ENCODE measurements at regions not wholly inside any gene's neighbourhood (a gene's known extent, or its start where the extent isn't known, plus 50 kb on each side); places are given as distances from the start of the nearest gene placed in this dataset.

DNA sequence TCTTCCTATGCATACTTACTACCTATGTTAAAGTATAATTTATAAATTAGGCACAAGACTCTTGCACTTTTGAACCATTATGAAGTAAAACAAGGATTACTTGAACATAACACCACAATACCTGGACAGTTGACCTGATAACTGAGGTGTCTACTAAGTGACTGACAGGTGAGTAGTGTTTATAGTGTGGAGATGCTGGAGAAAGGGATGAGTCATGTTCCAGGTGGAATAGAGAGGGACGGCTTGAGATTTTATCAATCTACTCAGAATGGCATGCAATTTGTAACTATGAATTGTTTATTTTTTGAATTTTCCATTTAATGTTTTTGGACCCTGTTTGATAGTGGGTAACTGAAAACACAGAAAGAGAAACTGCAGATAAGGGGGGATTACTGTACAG lies 287.6 kb downstream of the MAP2K6 start:
- Histone ChIP-seq H3K9ac (ENCODE audit: low read length in 2 of 2) (no peak overlapping the region), H3K36me3 (ENCODE audit: control insufficient read depth in 2 of 2, insufficient read depth in 2 of 2, low read length in 2 of 2) (no peaks in the 10 kb centered on the region), H3K27me3 (ENCODE audit: control insufficient read depth in 1 of 2, insufficient read depth in 2 of 2, low read length in 2 of 2) (no peaks in the 10 kb centered on the region), H3K9me3 (ENCODE audit: control insufficient read depth in 2 of 2, low read length in 2 of 2) (no peaks in the 10 kb centered on the region), H3K4me1 (ENCODE audit: control insufficient read depth, insufficient read depth, low read length) (peaks cover 3% of the 10 kb centered on the region), H3K4me3 (ENCODE audit: low read length in 2 of 2) (no peak overlapping the region), H3K27ac (ENCODE audit: low read length) (no peak overlapping the region)

GRCh38 chr17:69703751-69704150 lies 289.3 kb downstream of the MAP2K6 start:
- no peak overlapping the region for H3K9ac ChIP-seq (ENCODE audit: low read length in 2 of 2)
- no peaks in the 10 kb centered on the region for H3K36me3 ChIP-seq (ENCODE audit: control insufficient read depth in 2 of 2, insufficient read depth in 2 of 2, low read length in 2 of 2)
- H3K9me3 ChIP-seq (ENCODE audit: control insufficient read depth in 2 of 2, low read length in 2 of 2): no peaks in the 10 kb centered on the region
- no peaks in the 10 kb centered on the region for H3K4me1 ChIP-seq (ENCODE audit: control insufficient read depth, insufficient read depth, low read length)
- no peak overlapping the region for H3K4me3 ChIP-seq (ENCODE audit: low read length in 2 of 2)
- H3K27me3 ChIP-seq (ENCODE audit: control insufficient read depth in 1 of 2, insufficient read depth in 2 of 2, low read length in 2 of 2): no peaks in the 10 kb centered on the region
- H3K27ac ChIP-seq (ENCODE audit: low read length): no peak overlapping the region

- no peak overlapping the region for H3K4me3 ChIP-seq (ENCODE audit: low read length in 2 of 2)
- H3K27me3 ChIP-seq (ENCODE audit: control insufficient read depth in 1 of 2, insufficient read depth in 2 of 2, low read length in 2 of 2): no peaks in the 10 kb centered on the region
- no peak overlapping the region for H3K9ac ChIP-seq (ENCODE audit: low read length in 2 of 2)
- no peaks in the 10 kb centered on the region for H3K4me1 ChIP-seq (ENCODE audit: control insufficient read depth, insufficient read depth, low read length)
- H3K9me3 ChIP-seq (ENCODE audit: control insufficient read depth in 2 of 2, low read length in 2 of 2): no peaks in the 10 kb centered on the region
- H3K36me3 ChIP-seq (ENCODE audit: control insufficient read depth in 2 of 2, insufficient read depth in 2 of 2, low read length in 2 of 2): no peaks in the 10 kb centered on the region
- no peak overlapping the region for H3K27ac ChIP-seq (ENCODE audit: low read length)
Measured at GRCh38 chr17:69704935-69705334, 290.4 kb downstream of the MAP2K6 start.

GRCh38 chr17:69706127-69706526 lies 291.6 kb downstream of the MAP2K6 start:
- Histone ChIP-seq H3K27ac (ENCODE audit: low read length) (no peak overlapping the region), H3K36me3 (ENCODE audit: control insufficient read depth in 2 of 2, insufficient read depth in 2 of 2, low read length in 2 of 2) (no peaks in the 10 kb centered on the region), H3K4me1 (ENCODE audit: control insufficient read depth, insufficient read depth, low read length) (no peaks in the 10 kb centered on the region), H3K9me3 (ENCODE audit: control insufficient read depth in 2 of 2, low read length in 2 of 2) (no peaks in the 10 kb centered on the region), H3K9ac (ENCODE audit: low read length in 2 of 2) (no peak overlapping the region), H3K27me3 (ENCODE audit: control insufficient read depth in 1 of 2, insufficient read depth in 2 of 2, low read length in 2 of 2) (no peaks in the 10 kb centered on the region), H3K4me3 (ENCODE audit: low read length in 2 of 2) (no peak overlapping the region)

GRCh38 chr17:69709441-69709840 lies 294.9 kb downstream of the MAP2K6 start:
- H3K27ac ChIP-seq (ENCODE audit: low read length): no peak overlapping the region
- no peaks in the 10 kb centered on the region for H3K4me1 ChIP-seq (ENCODE audit: control insufficient read depth, insufficient read depth, low read length)
- no peaks in the 10 kb centered on the region for H3K27me3 ChIP-seq (ENCODE audit: control insufficient read depth in 1 of 2, insufficient read depth in 2 of 2, low read length in 2 of 2)
- H3K9ac ChIP-seq (ENCODE audit: low read length in 2 of 2): no peak overlapping the region
- no peak overlapping the region for H3K4me3 ChIP-seq (ENCODE audit: low read length in 2 of 2)
- H3K9me3 ChIP-seq (ENCODE audit: control insufficient read depth in 2 of 2, low read length in 2 of 2): no peaks in the 10 kb centered on the region
- no peaks in the 10 kb centered on the region for H3K36me3 ChIP-seq (ENCODE audit: control insufficient read depth in 2 of 2, insufficient read depth in 2 of 2, low read length in 2 of 2)

DNA sequence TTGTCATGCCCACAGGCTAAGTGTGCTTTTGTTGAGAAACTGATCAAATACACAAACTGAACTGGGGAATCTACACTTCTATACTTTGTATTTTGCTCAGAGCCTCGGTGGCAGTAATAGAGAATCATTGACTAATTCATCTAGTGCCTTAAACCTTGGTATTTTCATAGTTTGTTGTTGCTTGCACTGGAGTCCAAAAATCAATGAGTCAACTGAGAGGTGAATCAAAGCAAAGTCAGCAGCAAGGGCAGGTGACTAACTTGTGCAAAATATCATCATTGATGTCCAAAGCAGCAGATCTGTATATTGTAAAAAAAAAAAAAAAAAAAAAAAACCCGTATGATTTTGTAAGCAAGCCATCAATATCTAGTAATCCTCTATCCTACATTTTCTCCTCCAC lies 296.4 kb downstream of the MAP2K6 start:
- no peaks in the 10 kb centered on the region for H3K9me3 ChIP-seq (ENCODE audit: control insufficient read depth in 2 of 2, low read length in 2 of 2)
- H3K36me3 ChIP-seq (ENCODE audit: control insufficient read depth in 2 of 2, insufficient read depth in 2 of 2, low read length in 2 of 2): no peaks in the 10 kb centered on the region
- no peak overlapping the region for H3K4me3 ChIP-seq (ENCODE audit: low read length in 2 of 2)
- no peaks in the 10 kb centered on the region for H3K27me3 ChIP-seq (ENCODE audit: control insufficient read depth in 1 of 2, insufficient read depth in 2 of 2, low read length in 2 of 2)
- H3K4me1 ChIP-seq (ENCODE audit: control insufficient read depth, insufficient read depth, low read length): no peaks in the 10 kb centered on the region
- H3K27ac ChIP-seq (ENCODE audit: low read length): no peak overlapping the region
- H3K9ac ChIP-seq (ENCODE audit: low read length in 2 of 2): no peak overlapping the region

DNA sequence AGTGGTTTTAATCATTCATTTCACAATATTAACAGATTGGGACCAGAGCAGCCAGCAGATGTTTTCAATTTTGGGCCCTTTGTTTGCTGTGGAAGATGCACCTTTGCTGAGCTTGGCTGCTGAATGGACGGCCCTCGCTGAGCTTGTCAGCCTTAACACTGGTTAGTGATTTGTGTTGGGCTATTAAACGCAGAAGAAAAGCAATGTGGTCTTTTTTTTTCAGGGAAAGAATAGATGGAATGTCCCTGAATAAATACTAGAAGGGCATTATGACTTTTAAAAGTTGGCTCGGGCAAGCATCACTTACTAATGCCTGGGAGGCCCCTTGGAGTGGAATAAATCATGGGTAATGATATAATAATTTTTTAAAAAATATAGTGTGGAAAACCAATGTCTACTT lies 297.0 kb downstream of the MAP2K6 start:
- H3K36me3 ChIP-seq (ENCODE audit: control insufficient read depth in 2 of 2, insufficient read depth in 2 of 2, low read length in 2 of 2): no peaks in the 10 kb centered on the region
- no peak overlapping the region for H3K27ac ChIP-seq (ENCODE audit: low read length)
- H3K4me1 ChIP-seq (ENCODE audit: control insufficient read depth, insufficient read depth, low read length): no peaks in the 10 kb centered on the region
- H3K4me3 ChIP-seq (ENCODE audit: low read length in 2 of 2): no peak overlapping the region
- H3K9me3 ChIP-seq (ENCODE audit: control insufficient read depth in 2 of 2, low read length in 2 of 2): no peaks in the 10 kb centered on the region
- H3K27me3 ChIP-seq (ENCODE audit: control insufficient read depth in 1 of 2, insufficient read depth in 2 of 2, low read length in 2 of 2): no peaks in the 10 kb centered on the region
- H3K9ac ChIP-seq (ENCODE audit: low read length in 2 of 2): no peak overlapping the region

GRCh38 chr17:69712801-69713311 lies 298.4 kb downstream of the MAP2K6 start:
- Histone ChIP-seq H3K27ac (ENCODE audit: low read length) (no peak overlapping the region), H3K9ac (ENCODE audit: low read length in 2 of 2) (no peak overlapping the region), H3K36me3 (ENCODE audit: control insufficient read depth in 2 of 2, insufficient read depth in 2 of 2, low read length in 2 of 2) (no peaks in the 10 kb centered on the region), H3K4me3 (ENCODE audit: low read length in 2 of 2) (no peak overlapping the region), H3K4me1 (ENCODE audit: control insufficient read depth, insufficient read depth, low read length) (no peaks in the 10 kb centered on the region), H3K9me3 (ENCODE audit: control insufficient read depth in 2 of 2, low read length in 2 of 2) (no peaks in the 10 kb centered on the region), H3K27me3 (ENCODE audit: control insufficient read depth in 1 of 2, insufficient read depth in 2 of 2, low read length in 2 of 2) (no peaks in the 10 kb centered on the region)

- Histone ChIP-seq H3K27me3 (ENCODE audit: control insufficient read depth in 1 of 2, insufficient read depth in 2 of 2, low read length in 2 of 2) (no peaks in the 10 kb centered on the region), H3K9ac (ENCODE audit: low read length in 2 of 2) (no peak overlapping the region), H3K36me3 (ENCODE audit: control insufficient read depth in 2 of 2, insufficient read depth in 2 of 2, low read length in 2 of 2) (no peaks in the 10 kb centered on the region), H3K4me3 (ENCODE audit: low read length in 2 of 2) (no peak overlapping the region), H3K9me3 (ENCODE audit: control insufficient read depth in 2 of 2, low read length in 2 of 2) (no peaks in the 10 kb centered on the region), H3K4me1 (ENCODE audit: control insufficient read depth, insufficient read depth, low read length) (no peaks in the 10 kb centered on the region), H3K27ac (ENCODE audit: low read length) (no peak overlapping the region)
Measured at GRCh38 chr17:69713815-69714214, 299.3 kb downstream of the MAP2K6 start.

GRCh38 chr17:69714669-69715068 lies 300.2 kb downstream of the MAP2K6 start:
- no peaks in the 10 kb centered on the region for H3K27me3 ChIP-seq (ENCODE audit: control insufficient read depth in 1 of 2, insufficient read depth in 2 of 2, low read length in 2 of 2)
- no peaks in the 10 kb centered on the region for H3K36me3 ChIP-seq (ENCODE audit: control insufficient read depth in 2 of 2, insufficient read depth in 2 of 2, low read length in 2 of 2)
- no peaks in the 10 kb centered on the region for H3K4me1 ChIP-seq (ENCODE audit: control insufficient read depth, insufficient read depth, low read length)
- H3K9ac ChIP-seq (ENCODE audit: low read length in 2 of 2): no peak overlapping the region
- H3K4me3 ChIP-seq (ENCODE audit: low read length in 2 of 2): no peak overlapping the region
- H3K27ac ChIP-seq (ENCODE audit: low read length): no peak overlapping the region
- H3K9me3 ChIP-seq (ENCODE audit: control insufficient read depth in 2 of 2, low read length in 2 of 2): no peaks in the 10 kb centered on the region

- no peaks in the 10 kb centered on the region for H3K9me3 ChIP-seq (ENCODE audit: control insufficient read depth in 2 of 2, low read length in 2 of 2)
- H3K4me3 ChIP-seq (ENCODE audit: low read length in 2 of 2): no peak overlapping the region
- H3K27ac ChIP-seq (ENCODE audit: low read length): no peak overlapping the region
Measured at GRCh38 chr17:69715656-69716055, 301.2 kb downstream of the MAP2K6 start.

More at GRCh38 chr17:69715656-69716055, 301.2 kb downstream of the MAP2K6 start:
- Histone ChIP-seq H3K9ac (ENCODE audit: low read length in 2 of 2) (no peak overlapping the region), H3K27me3 (ENCODE audit: control insufficient read depth in 1 of 2, insufficient read depth in 2 of 2, low read length in 2 of 2) (no peaks in the 10 kb centered on the region), H3K36me3 (ENCODE audit: control insufficient read depth in 2 of 2, insufficient read depth in 2 of 2, low read length in 2 of 2) (no peaks in the 10 kb centered on the region), H3K4me1 (ENCODE audit: control insufficient read depth, insufficient read depth, low read length) (no peaks in the 10 kb centered on the region)
